ENCODE measurements at regions not wholly inside any gene's neighbourhood (a gene's known extent, or its start where the extent isn't known, plus 50 kb on each side); places are given as distances from the start of the nearest gene placed in this dataset.

DNA sequence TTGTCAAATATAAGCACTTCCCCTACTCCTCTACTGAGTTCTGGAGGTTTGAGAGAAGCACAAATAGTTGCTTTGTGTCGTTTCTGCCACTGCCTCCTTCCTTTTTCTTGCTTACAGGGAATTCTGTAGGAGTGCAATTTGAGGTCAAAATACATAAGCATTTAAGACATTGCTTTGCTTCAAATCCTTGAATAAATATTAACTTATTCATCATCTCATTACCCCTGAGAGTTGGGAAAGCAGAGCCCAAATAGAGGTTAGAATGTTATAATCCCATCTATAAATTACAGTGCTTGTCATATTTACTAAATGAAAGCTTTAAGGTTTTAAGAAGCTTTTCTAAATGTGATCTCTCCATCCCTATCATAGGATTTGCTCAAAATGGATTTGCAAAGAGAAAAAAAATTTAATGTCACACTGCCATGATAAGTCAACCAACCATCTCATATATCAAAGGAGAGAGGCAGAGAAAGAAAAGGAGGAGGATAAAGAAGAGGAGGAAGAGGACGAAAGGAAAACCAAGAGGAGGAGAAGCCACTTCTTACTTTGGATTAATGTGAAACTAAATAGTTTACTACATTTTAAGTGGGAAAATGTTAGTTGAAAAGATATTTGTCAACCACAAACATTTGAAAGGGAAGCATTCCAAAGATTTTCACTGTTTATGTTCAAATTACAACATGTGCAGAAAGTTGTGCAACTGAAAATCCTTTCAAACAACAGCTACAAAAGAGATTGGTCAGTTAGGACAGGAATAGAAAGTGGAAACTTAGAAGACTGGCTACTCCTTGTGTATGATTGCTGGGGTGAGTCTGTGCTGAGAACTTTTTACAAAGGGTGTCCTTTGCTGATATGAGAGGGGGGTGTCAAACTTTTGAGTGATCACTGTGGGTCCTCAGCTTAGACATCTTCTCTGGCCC, 277.3 kb upstream of the FN1 start:
- DNase-seq (ENCODE audit: low spot score) = no peak

GRCh38 chr2:215712219-215712868, 276.5 kb upstream of the FN1 start:
- no peak for DNase-seq (ENCODE audit: low spot score)

GRCh38 chr2:215711471-215712034, 275.7 kb upstream of the FN1 start:
- no peak for DNase-seq (ENCODE audit: low spot score)

DNA sequence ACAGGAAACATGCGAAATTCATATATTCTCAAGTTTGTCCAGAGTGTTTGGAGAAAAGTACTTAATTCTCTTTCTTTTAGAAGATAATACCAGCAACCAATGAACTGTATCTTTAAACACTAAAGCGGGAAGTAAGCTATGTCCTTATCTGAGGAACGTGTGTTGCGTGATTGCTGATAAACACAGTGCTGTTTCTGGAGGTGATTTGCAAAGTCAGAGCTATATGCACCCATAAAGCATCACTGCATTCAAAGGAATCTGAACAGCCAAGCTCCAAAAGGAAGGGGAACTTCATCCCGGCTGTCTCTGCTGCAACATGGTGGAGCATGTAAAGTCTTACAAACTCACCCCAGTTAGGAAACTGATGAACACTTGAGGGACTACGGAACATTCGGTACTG, 271.7 kb upstream of the FN1 start:
- no peak for DNase-seq (ENCODE audit: low spot score)

DNA sequence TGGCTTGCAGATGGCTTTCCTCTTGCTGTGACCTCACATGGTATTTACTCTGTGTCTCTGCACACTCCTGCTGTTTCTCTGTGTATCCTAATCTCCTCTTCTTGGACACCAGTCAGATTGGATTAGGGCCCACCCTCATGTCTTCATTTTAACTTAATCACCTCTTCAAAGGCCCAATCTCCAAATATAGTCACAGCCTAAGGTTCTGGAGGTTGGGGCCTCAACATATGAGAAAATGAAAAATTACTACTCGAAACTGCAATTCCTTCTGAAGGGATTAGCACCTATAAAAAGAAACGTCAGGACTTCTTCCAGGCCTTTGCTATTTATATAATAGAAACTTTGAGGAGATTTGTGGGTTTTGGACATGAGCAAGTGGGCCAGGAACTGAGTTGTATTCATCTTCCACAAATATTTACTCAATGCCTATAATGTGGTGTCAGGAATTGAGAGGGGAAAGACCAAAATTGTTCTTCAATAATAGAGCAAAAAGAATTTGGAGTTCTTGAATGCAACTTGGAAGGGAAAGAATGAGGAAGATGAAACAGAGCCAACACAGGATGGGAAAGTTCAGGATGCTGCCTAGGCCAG, 270.0 kb upstream of the FN1 start:
- no peak for DNase-seq (ENCODE audit: low spot score)

GRCh38 chr2:215705281-215705680, 269.4 kb upstream of the FN1 start:
- DNase-seq (ENCODE audit: low spot score) = no peak

GRCh38 chr2:215702116-215702902, 266.4 kb upstream of the FN1 start:
- no peak for DNase-seq (ENCODE audit: low spot score)

DNA sequence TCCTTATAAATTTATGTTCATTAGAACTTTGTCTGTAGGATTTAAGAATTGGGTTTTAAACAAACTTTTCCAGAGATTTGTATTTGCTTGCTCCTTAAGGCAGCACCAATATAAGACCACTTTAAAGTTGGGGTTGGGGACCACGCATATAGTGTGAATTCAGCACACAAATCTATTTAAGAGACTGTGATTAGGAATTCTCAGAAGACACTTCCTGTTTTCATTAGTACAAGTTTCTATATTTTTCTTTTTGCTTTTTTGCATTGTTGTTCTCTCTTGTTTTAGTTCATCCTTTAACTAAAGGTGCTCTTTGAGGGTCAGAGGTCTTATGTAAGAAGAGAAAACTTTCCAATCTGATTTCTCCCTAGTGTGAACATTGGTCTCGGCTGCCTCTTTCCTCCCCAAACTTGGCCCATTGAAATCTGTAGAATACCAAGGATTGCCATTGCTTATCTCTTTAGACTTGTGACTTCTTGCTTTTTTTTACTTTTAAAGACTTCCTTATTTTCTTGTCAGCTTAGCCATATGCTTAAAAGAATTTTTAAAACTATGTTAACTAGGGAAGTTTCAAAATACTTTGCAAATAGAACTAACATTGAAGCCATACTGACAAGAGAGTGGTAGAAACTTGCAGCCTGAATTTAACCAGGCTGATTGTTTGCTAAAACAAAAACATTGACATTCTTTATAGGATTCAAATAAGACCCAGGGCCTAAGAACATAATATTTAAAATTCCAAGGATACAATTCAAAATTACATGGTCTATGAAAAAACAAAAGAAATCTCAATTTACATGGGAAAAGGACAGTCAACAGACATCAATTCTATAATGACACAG, 264.1 kb upstream of the FN1 start:
- DNase-seq (ENCODE audit: low spot score) = no peak

DNA sequence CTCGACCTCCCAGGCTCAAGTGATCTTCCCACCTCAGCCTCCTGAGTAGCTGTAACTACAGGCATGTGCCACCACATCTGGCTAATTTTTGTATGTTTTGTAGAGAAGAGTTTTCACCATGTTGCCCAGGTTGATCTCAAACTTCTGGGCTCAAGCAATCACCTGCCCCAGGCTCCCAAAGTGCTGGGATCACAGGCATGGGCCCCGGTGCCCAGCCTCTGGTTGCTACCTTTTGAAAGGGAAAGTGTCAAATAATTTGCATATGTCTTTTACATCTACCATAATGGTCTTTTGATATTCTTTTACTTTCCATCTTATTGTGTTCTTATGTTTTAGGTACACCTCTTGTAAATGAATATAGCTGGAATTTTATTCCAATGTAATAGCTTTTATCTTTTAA, 263.1 kb upstream of the FN1 start:
- DNase-seq (ENCODE audit: low spot score) = no peak

DNA sequence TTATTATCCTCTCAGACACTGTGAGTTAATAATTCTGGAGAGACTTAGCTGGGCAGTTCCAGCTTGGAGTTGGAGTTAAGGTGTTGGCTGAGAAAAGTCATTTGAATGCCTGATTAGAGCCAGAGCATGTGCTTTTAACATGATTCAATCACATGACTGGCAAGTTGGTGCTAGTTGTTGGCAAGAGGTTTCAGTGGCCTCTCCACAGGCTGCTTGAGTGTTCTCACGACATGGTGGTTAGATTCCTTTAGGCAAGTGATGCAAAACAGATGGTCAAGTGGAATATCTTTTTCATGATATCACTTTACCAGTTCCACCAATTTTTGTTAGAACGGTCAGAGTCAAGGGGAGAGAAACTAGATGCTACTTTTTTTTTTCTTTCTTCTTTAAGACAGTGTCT, 262.7 kb upstream of the FN1 start:
- DNase-seq (ENCODE audit: low spot score) = no peak

DNA sequence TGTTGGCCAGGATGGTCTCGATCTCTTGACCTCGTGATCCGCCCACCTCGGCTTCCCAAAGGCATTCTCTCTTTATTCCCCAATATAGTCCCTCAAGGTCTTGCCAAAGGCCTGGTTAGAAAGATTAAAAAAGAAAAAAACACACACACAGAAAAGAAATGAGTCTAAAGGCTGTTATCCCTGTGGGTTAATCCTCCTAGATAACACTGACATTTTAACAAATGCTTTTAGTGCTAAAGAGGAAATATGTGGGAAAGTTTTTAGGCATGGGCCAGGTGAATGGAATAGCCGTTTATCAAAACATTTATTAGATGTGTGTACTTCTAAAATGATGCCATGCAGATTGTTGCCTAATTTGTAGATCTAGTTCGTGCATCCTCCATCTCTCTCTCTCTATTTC, 261.6 kb upstream of the FN1 start:
- DNase-seq (ENCODE audit: low spot score) = no peak

GRCh38 chr2:215697003-215697402, 261.1 kb upstream of the FN1 start:
- DNase-seq (ENCODE audit: low spot score) = no peak

- DNase-seq (ENCODE audit: low spot score) = no peak
These were observed 260.0 kb upstream of the FN1 start for GRCh38 chr2:215695861-215696260.

- DNase-seq (ENCODE audit: low spot score) = no peak
These were observed 258.2 kb upstream of the FN1 start for GRCh38 chr2:215693999-215694580.

DNA sequence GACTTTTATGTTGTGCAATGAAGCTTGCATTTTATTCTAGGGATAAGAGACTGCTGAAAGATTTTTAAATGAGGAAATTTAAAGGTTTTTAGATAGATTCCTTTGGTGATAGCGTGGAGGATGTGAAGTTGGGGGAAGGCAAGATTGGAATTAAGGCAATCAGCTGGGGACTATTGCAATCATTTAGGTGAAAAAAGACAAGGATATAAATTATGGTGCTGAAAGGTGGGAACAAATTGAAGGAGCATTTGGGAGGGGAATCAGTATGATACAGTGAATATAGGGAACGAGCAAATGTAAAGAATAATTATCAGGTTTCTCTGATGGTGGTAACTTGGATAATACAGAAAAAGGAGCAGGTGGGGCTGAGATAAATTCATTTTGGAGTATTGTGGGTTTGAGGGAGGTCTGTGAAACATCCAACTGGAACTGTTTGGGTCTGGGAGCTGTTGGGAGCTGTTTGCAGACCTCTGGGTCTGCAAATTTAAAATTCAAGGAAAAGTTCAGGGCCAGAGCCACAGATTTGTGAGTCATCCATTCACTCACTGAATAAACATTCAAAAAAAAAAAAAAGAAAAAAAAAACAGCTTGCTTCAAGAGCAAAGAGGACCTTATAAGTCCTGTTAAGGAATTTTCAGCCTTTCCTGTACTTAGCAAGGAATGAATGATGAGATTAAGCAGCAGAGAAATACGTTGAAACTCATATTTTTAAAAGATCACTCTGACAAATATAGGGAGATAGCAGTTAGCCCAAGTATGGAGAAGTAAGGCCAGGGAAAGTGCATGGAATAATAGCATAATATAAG, 257.5 kb upstream of the FN1 start:
- no peak for DNase-seq (ENCODE audit: low spot score)

DNA sequence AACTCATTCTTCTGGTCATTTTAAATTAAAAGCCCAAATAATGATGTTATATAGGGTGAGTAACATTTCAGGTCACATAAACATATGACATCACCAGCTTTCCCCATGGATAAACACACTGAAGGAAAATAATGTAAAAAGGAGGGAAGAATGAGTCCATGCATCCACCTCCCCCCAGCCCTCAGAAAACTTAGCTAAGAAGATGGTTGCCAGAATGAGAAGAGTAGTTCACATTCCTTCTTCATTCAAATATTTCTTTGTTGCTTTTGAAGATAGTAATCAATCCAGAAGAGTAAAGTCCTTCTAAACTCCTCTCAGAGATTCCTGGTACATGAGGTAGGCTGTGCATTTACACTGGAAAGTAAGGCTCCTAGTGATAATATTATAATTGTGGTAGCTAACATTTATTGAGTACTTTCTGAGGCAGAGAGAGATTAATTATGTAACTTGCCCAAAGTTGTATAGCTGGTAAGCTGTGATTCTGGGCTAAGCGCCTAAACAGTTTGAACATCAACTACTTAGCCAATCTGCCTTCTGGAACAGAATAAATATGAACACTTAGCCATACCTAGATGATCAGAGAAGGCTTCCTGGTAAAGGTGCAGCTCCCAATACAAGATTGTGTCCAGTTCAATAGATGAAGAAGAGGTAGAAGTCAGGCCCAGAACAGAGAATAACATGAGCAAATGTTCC, 256.7 kb upstream of the FN1 start:
- no peak for DNase-seq (ENCODE audit: low spot score)

DNA sequence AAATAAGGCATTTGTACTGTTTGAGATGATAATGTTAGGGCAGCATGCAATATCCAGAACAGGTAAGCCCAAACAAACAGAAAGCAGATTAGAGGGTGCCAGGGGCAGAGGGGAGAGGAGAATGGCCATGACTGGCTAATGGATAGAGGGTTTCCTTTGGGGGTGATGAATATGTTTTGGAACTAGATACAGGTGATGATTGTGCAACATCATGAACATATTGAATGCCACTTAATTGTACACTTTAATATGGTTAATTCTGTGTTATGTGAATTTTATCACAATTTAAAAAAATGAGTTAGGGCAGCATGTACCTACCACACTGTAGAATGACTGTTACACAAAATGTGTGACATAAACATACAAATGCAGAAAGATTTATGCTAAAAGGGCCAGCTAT, 255.5 kb upstream of the FN1 start:
- no peak for DNase-seq (ENCODE audit: low spot score)

GRCh38 chr2:215687149-215688031, 251.5 kb upstream of the FN1 start:
- DNase-seq (ENCODE audit: low spot score) = no peak
